Activated CD8-positive, alpha-beta T cell treated with anti-CD3 and anti-CD28 coated beads, Interleukin-2, amount 10 ng/mL, durations not matched to agents 7 days and 5 days (primary cell): ENCODE measurements at regions not wholly inside any gene's neighbourhood (a gene's known extent, or its start where the extent isn't known, plus 50 kb on each side); places are given as distances from the start of the nearest gene placed in this dataset.

Source experiments
- ATAC-seq: fragments of 150-1000 bp; cut with Tn5 transposase; one replicate; pipeline ENCODE4 v1.10.0; 2021; ENCODE audit warnings: moderate library complexity
- CTCF ChIA-PET: fragments of 350-600 bp; sonication (Branson Sonifier 250); formaldehyde crosslinking; loops from one replicate; lab custom pipeline; 2021; ENCODE audit warnings: antibody characterized with exemption; lab: Charles Lee
- POLR2A ChIA-PET: fragments of 350-600 bp; sonication (Branson Sonifier 250); formaldehyde crosslinking; loops from one replicate; lab custom pipeline; 2021; ENCODE audit warnings: antibody characterized with exemption; lab: Charles Lee
- DNase-seq: peaks from one replicate; pipeline ENCODE4 v3.0.0-alpha.2; 2020
- H3K27ac Mint-ChIP-seq: one replicate; pipeline ENCODE4 v1.8.0; 2021; ENCODE audit warnings: mild to moderate bottlenecking, mixed read lengths
- H3K27me3 Mint-ChIP-seq: one replicate; pipeline ENCODE4 v1.8.0; 2021; ENCODE audit warnings: low read depth, mixed read lengths
- H3K36me3 Mint-ChIP-seq: one replicate; pipeline ENCODE4 v1.8.0; 2021; ENCODE audit warnings: low read depth, mixed read lengths
- H3K4me1 Mint-ChIP-seq: one replicate; pipeline ENCODE4 v1.8.0; 2021; ENCODE audit warnings: low read depth, mixed read lengths
- H3K4me3 Mint-ChIP-seq: one replicate; pipeline ENCODE4 v1.8.0; 2021; ENCODE audit warnings: mild to moderate bottlenecking, mixed read lengths
- H3K9me3 Mint-ChIP-seq: one replicate; pipeline ENCODE4 v1.8.0; 2022; ENCODE audit warnings: mixed read lengths; ENCODE audit not compliant: insufficient read depth

DNA sequence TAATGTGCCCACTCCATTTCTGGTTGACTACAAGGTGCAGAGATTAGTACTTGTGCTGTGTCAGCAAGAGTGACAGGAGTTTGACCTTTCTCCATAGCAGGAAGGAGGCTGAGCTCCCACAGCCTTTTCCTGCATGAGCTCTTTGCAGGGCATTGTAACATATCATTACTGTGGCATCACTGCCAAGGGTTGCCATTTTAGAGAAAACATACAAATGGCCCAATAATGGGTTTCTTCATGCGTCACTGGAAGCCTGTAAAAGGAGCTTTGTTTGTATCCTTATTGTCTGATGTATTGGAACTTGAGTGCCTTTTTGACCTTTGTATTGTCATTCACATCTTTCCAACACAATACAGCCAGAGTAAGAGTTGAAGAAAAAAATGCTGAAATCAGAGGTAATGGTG lies 323.0 kb upstream of the CDIN1 start:
- ChIA-PET POLR2A (no interaction called here), CTCF (no interaction called here)
- Mint-ChIP-seq H3K9me3 (peaks cover 3% of the 10 kb centered on the region), H3K27ac (no peak overlapping the region), H3K27me3 (no peaks in the 10 kb centered on the region), H3K36me3 (no peaks in the 10 kb centered on the region), H3K4me3 (no peak overlapping the region), H3K4me1 (no peaks in the 10 kb centered on the region)
- no peak for DNase-seq
- no peak for ATAC-seq

DNA sequence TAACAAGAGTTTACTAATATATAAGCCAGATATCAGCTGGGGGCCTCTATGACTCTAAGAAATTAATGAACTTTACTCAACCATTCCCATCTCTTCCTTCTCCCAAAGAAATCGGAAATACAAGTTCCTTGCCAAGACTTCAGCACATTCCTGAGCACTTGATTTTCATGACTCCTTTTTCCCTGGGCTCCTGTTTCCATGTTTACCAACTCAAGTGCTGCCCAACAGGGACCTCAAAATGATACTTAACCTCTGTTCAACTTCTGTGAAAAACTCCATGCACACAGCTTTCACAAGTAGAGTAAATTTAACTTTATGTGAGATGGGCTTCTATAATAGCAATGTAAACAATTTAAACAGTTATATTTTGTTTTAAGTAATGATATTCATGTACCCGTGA lies 315.8 kb upstream of the CDIN1 start:
- no peak for ATAC-seq
- Mint-ChIP-seq H3K4me3 (no peak overlapping the region), H3K27ac (no peak overlapping the region)

DNA sequence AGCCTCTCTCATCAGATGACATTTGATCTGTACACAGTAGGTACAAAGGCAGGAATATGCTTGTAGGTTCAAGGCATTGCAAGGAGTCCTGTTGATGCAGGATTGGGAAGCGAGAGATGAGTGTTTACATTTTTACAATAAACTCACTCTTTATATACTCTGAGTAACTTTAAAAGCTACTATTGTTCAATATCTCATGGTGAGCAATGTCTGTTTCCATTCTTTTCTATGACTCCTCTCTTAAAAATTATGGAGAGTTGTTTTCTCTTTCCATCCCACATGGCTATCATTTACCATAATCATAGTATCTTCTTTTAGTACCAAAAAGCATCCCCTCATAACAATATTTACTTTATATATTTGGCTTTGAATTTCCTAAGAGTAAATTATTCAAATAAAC lies 314.0 kb upstream of the CDIN1 start:
- DNase-seq (no peak), ATAC-seq (no peak)
- Mint-ChIP-seq H3K27me3 (no peaks in the 10 kb centered on the region), H3K27ac (no peak overlapping the region), H3K36me3 (no peaks in the 10 kb centered on the region), H3K9me3 (peaks cover 4% of the 10 kb centered on the region), H3K4me1 (no peaks in the 10 kb centered on the region), H3K4me3 (no peak overlapping the region)
- ChIA-PET CTCF (no interaction called here), POLR2A (no interaction called here)

More for the DNA sequence above, 315.8 kb upstream of the CDIN1 start:
- peaks cover 4% of the 10 kb centered on the region for H3K9me3 Mint-ChIP-seq
- H3K36me3 Mint-ChIP-seq = no peaks in the 10 kb centered on the region
- no peaks in the 10 kb centered on the region for H3K27me3 Mint-ChIP-seq
- CTCF ChIA-PET = no interaction called here
- H3K4me1 Mint-ChIP-seq = no peaks in the 10 kb centered on the region
- POLR2A ChIA-PET = no interaction called here
- DNase-seq = no peak

DNA sequence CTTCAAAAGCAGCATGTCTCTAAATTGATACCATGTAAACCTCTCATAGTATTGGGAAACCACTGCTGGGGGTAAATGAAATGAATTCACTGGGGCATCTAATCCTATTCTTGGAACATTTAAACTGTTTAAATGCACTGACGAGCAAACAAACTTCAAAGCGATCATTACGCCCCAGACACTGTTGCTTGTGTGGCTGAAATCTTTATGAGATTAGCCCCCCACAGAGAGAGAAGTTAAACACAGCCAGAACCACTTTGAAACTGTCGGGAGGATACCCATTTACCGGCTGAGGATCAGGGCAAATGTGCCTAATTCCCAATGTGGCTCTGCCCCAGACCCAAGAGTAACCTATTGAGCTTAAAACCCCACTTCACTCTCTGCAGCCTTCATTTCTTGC lies 308.4 kb upstream of the CDIN1 start:
- POLR2A ChIA-PET = no interaction called here
- Mint-ChIP-seq H3K4me1 (no peaks in the 10 kb centered on the region), H3K4me3 (no peak overlapping the region), H3K9me3 (peaks cover 10% of the 10 kb centered on the region), H3K27me3 (no peaks in the 10 kb centered on the region), H3K36me3 (no peaks in the 10 kb centered on the region), H3K27ac (no peak overlapping the region)
- DNase-seq (no peak), ATAC-seq (no peak)
- CTCF ChIA-PET = no interaction called here

GRCh38 chr15:36275656-36276055 lies 303.8 kb upstream of the CDIN1 start:
- CTCF ChIA-PET = no interaction called here
- no peaks in the 10 kb centered on the region for H3K36me3 Mint-ChIP-seq

DNA sequence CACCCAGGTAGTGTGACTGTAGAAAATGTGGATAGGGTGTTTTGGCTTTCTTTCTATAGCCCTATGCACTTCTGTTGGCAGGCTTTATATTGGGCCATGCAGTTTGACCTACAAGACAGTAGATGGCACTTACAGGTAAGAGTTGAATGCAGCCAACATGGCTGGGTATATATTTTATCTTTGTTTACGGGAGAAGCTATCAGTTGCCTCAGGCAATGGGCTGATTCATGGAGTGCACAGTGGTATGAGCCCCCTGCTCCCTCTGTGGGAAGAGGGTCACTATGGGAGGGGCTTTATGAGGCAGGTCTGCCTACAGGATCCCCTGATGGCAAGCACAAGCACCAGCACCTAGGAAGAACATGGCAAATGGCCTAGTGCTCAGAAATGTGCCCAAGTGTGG lies 301.2 kb upstream of the CDIN1 start:
- no peak overlapping the region for H3K27ac Mint-ChIP-seq
- H3K4me1 Mint-ChIP-seq = no peaks in the 10 kb centered on the region
- ChIA-PET POLR2A (no interaction called here), CTCF (no interaction called here)
- H3K27me3 Mint-ChIP-seq = no peaks in the 10 kb centered on the region
- ATAC-seq (no peak), DNase-seq (no peak)
- no peak overlapping the region for H3K4me3 Mint-ChIP-seq
- H3K36me3 Mint-ChIP-seq = no peaks in the 10 kb centered on the region
- H3K9me3 Mint-ChIP-seq = peaks cover 12% of the 10 kb centered on the region

More at GRCh38 chr15:36275656-36276055, 303.8 kb upstream of the CDIN1 start:
- Mint-ChIP-seq H3K27me3 (no peaks in the 10 kb centered on the region), H3K9me3 (peaks cover 16% of the 10 kb centered on the region), H3K4me1 (no peaks in the 10 kb centered on the region), H3K4me3 (no peak overlapping the region), H3K27ac (no peak overlapping the region)
- POLR2A ChIA-PET = no interaction called here
- DNase-seq = no peak
- ATAC-seq = no peak

- Mint-ChIP-seq H3K4me1 (no peaks in the 10 kb centered on the region), H3K36me3 (no peaks in the 10 kb centered on the region), H3K4me3 (no peak overlapping the region), H3K27ac (no peak overlapping the region), H3K9me3 (no peaks in the 10 kb centered on the region), H3K27me3 (no peaks in the 10 kb centered on the region)
- ChIA-PET CTCF (no interaction called here), POLR2A (no interaction called here)
- no peak for DNase-seq
- no peak for ATAC-seq
Measured at GRCh38 chr15:36282821-36283220, 296.6 kb upstream of the CDIN1 start.

- ChIA-PET CTCF (no interaction called here), POLR2A (no interaction called here)
- ATAC-seq (no peak), DNase-seq (no peak)
- no peaks in the 10 kb centered on the region for H3K36me3 Mint-ChIP-seq
- H3K4me1 Mint-ChIP-seq = no peaks in the 10 kb centered on the region
- H3K27ac Mint-ChIP-seq = no peak overlapping the region
- no peaks in the 10 kb centered on the region for H3K27me3 Mint-ChIP-seq
- H3K9me3 Mint-ChIP-seq = no peaks in the 10 kb centered on the region
- H3K4me3 Mint-ChIP-seq = no peak overlapping the region
Measured at GRCh38 chr15:36284911-36285310, 294.5 kb upstream of the CDIN1 start.

- ATAC-seq (no peak), DNase-seq (no peak)
- Mint-ChIP-seq H3K4me3 (no peak overlapping the region), H3K27ac (no peak overlapping the region), H3K36me3 (no peaks in the 10 kb centered on the region), H3K27me3 (no peaks in the 10 kb centered on the region), H3K9me3 (no peaks in the 10 kb centered on the region), H3K4me1 (no peaks in the 10 kb centered on the region)
- CTCF ChIA-PET = no interaction called here
- POLR2A ChIA-PET = interaction anchor here (0.5 kb wide), 1 partner anchor 14 kb away, joined by 3 read pairs; no protein-coding TSS in a partner anchor
Measured at GRCh38 chr15:36291501-36291900, 287.9 kb upstream of the CDIN1 start.

- POLR2A ChIA-PET = no interaction called here
- Mint-ChIP-seq H3K27me3 (no peaks in the 10 kb centered on the region), H3K9me3 (no peaks in the 10 kb centered on the region), H3K27ac (no peak overlapping the region), H3K4me3 (no peak overlapping the region), H3K36me3 (no peaks in the 10 kb centered on the region), H3K4me1 (no peaks in the 10 kb centered on the region)
- CTCF ChIA-PET = no interaction called here
- ATAC-seq (no peak), DNase-seq (no peak)
Measured at GRCh38 chr15:36294359-36294758, 285.1 kb upstream of the CDIN1 start.

DNA sequence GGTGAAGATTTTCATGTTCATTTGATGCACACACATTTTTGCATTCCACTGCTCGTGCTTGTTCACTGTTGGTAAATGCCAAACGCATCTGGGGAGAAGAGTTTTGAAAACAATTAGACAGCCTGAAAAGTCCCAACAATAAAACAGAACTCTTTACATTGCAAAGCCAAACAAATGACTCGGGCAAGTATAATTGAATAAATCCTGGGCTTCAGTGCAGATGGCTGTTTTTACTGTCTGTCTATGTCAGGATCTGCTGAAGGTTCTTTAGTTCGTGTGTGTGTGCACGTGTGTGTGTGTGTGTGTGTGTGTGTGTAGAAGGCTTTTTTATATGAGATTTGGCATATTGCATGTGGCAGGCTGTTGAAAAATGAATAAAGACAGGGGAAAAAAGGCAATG lies 277.5 kb upstream of the CDIN1 start:
- DNase-seq (no peak), ATAC-seq (no peak)
- Mint-ChIP-seq H3K27ac (no peak overlapping the region), H3K4me1 (no peaks in the 10 kb centered on the region), H3K36me3 (no peaks in the 10 kb centered on the region), H3K4me3 (no peak overlapping the region), H3K27me3 (no peaks in the 10 kb centered on the region), H3K9me3 (no peaks in the 10 kb centered on the region)
- CTCF ChIA-PET = no interaction called here
- POLR2A ChIA-PET = interaction anchor here (0.6 kb wide), 1 partner anchor 417 kb away, joined by 3 read pairs; no protein-coding TSS in a partner anchor

DNA sequence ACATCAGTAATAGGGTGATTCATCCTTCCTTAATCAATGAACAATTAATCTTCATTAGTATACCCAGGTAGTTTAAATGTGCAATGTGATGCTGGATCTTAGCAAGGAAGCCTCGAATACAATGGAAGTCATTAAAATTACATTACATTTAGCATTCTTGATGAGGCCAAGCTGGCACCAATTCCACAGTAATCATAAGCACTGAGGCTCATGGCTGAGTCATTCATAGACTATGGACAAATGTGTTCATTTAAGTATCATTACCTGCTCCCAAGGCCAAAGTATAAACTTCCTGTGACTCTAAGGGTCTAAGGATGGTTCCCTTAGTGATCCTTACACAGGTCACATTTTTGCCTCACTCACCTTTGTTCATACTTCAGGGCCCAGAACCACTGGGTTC lies 266.4 kb upstream of the CDIN1 start:
- DNase-seq (no peak), ATAC-seq (no peak)
- ChIA-PET POLR2A (no interaction called here), CTCF (no interaction called here)
- H3K36me3 Mint-ChIP-seq = no peaks in the 10 kb centered on the region
- no peaks in the 10 kb centered on the region for H3K27me3 Mint-ChIP-seq
- H3K9me3 Mint-ChIP-seq = no peaks in the 10 kb centered on the region
- no peak overlapping the region for H3K27ac Mint-ChIP-seq
- no peak overlapping the region for H3K4me3 Mint-ChIP-seq
- no peaks in the 10 kb centered on the region for H3K4me1 Mint-ChIP-seq

GRCh38 chr15:36313736-36314280 lies 265.6 kb upstream of the CDIN1 start:
- no peaks in the 10 kb centered on the region for H3K9me3 Mint-ChIP-seq
- H3K36me3 Mint-ChIP-seq = no peaks in the 10 kb centered on the region
- ATAC-seq = no peak
- no peak overlapping the region for H3K4me3 Mint-ChIP-seq
- H3K4me1 Mint-ChIP-seq = no peaks in the 10 kb centered on the region
- H3K27me3 Mint-ChIP-seq = no peaks in the 10 kb centered on the region
- H3K27ac Mint-ChIP-seq = no peak overlapping the region
- CTCF ChIA-PET = no interaction called here
- POLR2A ChIA-PET = no interaction called here
- no peak for DNase-seq
